ENCODE measurements at regions not wholly inside any gene's neighbourhood (a gene's known extent, or its start where the extent isn't known, plus 50 kb on each side); places are given as distances from the start of the nearest gene placed in this dataset.

DNA sequence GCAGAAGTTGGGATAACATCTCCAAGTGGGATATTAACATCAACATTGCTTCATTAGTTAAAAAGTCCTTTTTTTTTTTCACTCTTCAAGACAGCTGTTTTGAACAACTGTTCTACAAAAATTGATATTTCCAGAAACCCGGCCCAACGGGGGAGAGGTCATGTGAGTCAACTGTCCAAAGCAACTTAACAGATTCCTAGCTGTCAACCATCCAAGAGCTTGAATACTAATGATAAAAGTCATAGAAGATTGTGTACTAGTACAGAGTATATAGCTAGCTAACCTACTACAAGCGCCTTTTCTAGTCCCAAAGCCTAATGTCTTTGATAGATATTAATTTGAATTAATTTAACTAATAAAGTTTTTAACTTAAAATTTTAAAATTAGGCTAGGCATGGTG is 172.0 kb downstream of the CYB561 start:
- Mint-ChIP-seq H3K27me3 (no peaks in the 10 kb centered on the region), H3K4me3 (no peak overlapping the region), H3K27ac (no peak overlapping the region), H3K4me1 (ENCODE audit: unreplicated experiment) (peaks cover 11% of the 10 kb centered on the region), H3K9me3 (peaks cover 4% of the 10 kb centered on the region), H3K36me3 (peaks cover 28% of the 10 kb centered on the region)
- no peak for TF ChIP-seq CTCF (conservative IDR thresholded peaks at IDR 0.05)
- DNase-seq (ENCODE audit: extremely low spot score, unreplicated experiment) = no peak

DNA sequence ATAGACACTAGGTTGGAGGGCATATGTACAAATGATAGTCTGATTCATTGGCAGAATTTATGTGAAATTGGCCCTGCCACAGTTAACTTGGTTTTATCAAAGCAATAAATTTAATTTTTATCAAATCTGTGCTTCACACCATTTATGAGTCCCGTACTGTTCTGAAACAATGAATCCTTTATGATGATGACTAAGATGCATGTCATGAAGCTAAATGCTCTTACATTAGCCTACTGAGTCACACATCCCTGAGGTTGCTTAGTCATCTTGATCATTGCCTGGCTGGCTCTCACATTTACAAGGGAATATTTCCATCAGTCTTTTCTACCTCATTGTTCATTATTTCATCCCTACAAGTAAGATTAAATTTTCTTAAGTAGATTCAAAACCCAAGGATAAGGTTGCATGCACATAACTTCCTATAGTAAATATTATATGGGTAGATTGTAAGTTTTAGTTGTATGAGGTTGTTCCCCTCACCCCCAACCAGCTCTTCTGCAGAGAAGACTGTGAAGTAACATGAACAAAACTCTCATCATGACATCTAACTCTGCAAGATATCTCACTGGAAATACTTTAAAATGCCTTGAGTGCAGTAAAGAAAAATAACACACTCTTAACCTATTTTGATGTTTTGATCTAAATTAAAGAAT is 170.7 kb downstream of the CYB561 start:
- H3K36me3 Mint-ChIP-seq = peaks cover 27% of the 10 kb centered on the region
- H3K9me3 Mint-ChIP-seq = peaks cover 4% of the 10 kb centered on the region
- H3K27ac Mint-ChIP-seq = no peak overlapping the region
- no peak overlapping the region for H3K4me3 Mint-ChIP-seq
- no peak for TF ChIP-seq CTCF (conservative IDR thresholded peaks at IDR 0.05)
- H3K27me3 Mint-ChIP-seq = no peaks in the 10 kb centered on the region
- peaks cover 11% of the 10 kb centered on the region for H3K4me1 Mint-ChIP-seq (ENCODE audit: unreplicated experiment)
- DNase-seq (ENCODE audit: extremely low spot score, unreplicated experiment) = no peak

- no peak for DNase-seq (ENCODE audit: extremely low spot score, unreplicated experiment)
- Mint-ChIP-seq H3K9me3 (peaks cover 4% of the 10 kb centered on the region), H3K4me1 (ENCODE audit: unreplicated experiment) (peaks cover 11% of the 10 kb centered on the region), H3K4me3 (no peak overlapping the region), H3K27ac (no peak overlapping the region), H3K27me3 (no peaks in the 10 kb centered on the region), H3K36me3 (peaks cover 22% of the 10 kb centered on the region)
- no peak for TF ChIP-seq CTCF (conservative IDR thresholded peaks at IDR 0.05)
Observed at GRCh38 chr17:63275971-63276745, 169.9 kb downstream of the CYB561 start.

- DNase-seq (ENCODE audit: extremely low spot score, unreplicated experiment) = no peak
- TF ChIP-seq CTCF (conservative IDR thresholded peaks at IDR 0.05) = no peak
- H3K4me1 Mint-ChIP-seq (ENCODE audit: unreplicated experiment) = peaks cover 11% of the 10 kb centered on the region
- peaks cover 25% of the 10 kb centered on the region for H3K36me3 Mint-ChIP-seq
- peaks cover 4% of the 10 kb centered on the region for H3K9me3 Mint-ChIP-seq
- H3K27ac Mint-ChIP-seq = no peak overlapping the region
- H3K27me3 Mint-ChIP-seq = no peaks in the 10 kb centered on the region
- H3K4me3 Mint-ChIP-seq = no peak overlapping the region
Observed at GRCh38 chr17:63276821-63277220, 169.3 kb downstream of the CYB561 start.

GRCh38 chr17:63277629-63278028 is 168.5 kb downstream of the CYB561 start:
- peaks cover 11% of the 10 kb centered on the region for H3K4me1 Mint-ChIP-seq (ENCODE audit: unreplicated experiment)
- peaks cover 29% of the 10 kb centered on the region for H3K36me3 Mint-ChIP-seq
- peaks cover under 1% of the 10 kb centered on the region for H3K9me3 Mint-ChIP-seq
- TF ChIP-seq CTCF (conservative IDR thresholded peaks at IDR 0.05) = no peak
- H3K27me3 Mint-ChIP-seq = no peaks in the 10 kb centered on the region
- H3K4me3 Mint-ChIP-seq = no peak overlapping the region
- DNase-seq (ENCODE audit: extremely low spot score, unreplicated experiment) = no peak
- no peak overlapping the region for H3K27ac Mint-ChIP-seq

Data from type B pancreatic cell (in vitro differentiated cells).